NB4 (cell line): ENCODE measurements at regions not wholly inside any gene's neighbourhood (a gene's known extent, or its start where the extent isn't known, plus 50 kb on each side); places are given as distances from the start of the nearest gene placed in this dataset.
"Not testable (repeated sequence)": the region's sequence is repeated elsewhere in the genome, so short reads cannot be mapped to it uniquely, and the experiment has no call there.

Source experiments
- DNase-seq: peaks from one replicate; pipeline ENCODE4 v3.0.0; 2010; ENCODE audit warnings: low read depth
- H3K4me3 ChIP-seq: one replicate; pipeline ENCODE4 v1.5.1; 2011; ENCODE audit warnings: mild to moderate bottlenecking, low read depth, low read length, moderate library complexity
- MYC ChIP-seq: IDR thresholded peaks from 2 replicates; pipeline ENCODE4 v1.6.1; 2011; ENCODE audit warnings: low read depth, low read length
- POLR2A ChIP-seq: IDR thresholded peaks from 2 replicates; pipeline ENCODE4 v1.6.1; 2011; ENCODE audit warnings: mild to moderate bottlenecking; ENCODE audit not compliant: insufficient read length; ENCODE audit errors: extremely low read depth
- TF ChIP-seq, protein P1 (sequence below): IDR thresholded peaks from 2 replicates; pipeline ENCODE4 v1.6.1; 2011; ENCODE audit warnings: low read depth, low read length
- TF ChIP-seq, protein P2 (sequence below): IDR thresholded peaks from one replicate; pipeline ENCODE4 v1.5.1; 2012; ENCODE audit warnings: low read depth, low read length

DNA sequence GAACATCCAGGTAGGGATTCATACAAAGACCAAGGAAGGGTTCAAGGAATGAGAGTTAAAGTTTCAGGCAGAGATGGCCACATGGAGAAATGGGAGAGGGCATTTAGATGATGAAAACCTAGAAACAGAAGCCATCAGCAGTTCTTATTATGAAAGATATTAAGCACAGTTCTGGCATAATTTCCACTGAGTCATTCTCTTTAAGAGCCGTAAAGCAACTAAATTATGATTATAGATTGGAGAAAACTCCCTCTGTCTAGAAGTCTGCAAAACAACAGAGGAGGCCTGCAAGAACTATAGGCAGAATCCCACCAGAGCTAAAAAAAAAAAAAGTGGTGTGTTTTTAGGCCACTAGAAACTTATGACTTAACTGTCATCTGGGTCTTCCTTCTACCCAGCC lies 157.1 kb upstream of the MPDZ start:
- TF ChIP-seq POLR2A (no peak), MYC (no peak)
- TF ChIP-seq, protein P1, sequence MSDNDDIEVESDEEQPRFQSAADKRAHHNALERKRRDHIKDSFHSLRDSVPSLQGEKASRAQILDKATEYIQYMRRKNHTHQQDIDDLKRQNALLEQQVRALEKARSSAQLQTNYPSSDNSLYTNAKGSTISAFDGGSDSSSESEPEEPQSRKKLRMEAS: no peak
- TF ChIP-seq, protein P2, sequence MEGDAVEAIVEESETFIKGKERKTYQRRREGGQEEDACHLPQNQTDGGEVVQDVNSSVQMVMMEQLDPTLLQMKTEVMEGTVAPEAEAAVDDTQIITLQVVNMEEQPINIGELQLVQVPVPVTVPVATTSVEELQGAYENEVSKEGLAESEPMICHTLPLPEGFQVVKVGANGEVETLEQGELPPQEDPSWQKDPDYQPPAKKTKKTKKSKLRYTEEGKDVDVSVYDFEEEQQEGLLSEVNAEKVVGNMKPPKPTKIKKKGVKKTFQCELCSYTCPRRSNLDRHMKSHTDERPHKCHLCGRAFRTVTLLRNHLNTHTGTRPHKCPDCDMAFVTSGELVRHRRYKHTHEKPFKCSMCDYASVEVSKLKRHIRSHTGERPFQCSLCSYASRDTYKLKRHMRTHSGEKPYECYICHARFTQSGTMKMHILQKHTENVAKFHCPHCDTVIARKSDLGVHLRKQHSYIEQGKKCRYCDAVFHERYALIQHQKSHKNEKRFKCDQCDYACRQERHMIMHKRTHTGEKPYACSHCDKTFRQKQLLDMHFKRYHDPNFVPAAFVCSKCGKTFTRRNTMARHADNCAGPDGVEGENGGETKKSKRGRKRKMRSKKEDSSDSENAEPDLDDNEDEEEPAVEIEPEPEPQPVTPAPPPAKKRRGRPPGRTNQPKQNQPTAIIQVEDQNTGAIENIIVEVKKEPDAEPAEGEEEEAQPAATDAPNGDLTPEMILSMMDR: no peak
- no peak for DNase-seq
- H3K4me3 ChIP-seq: no peak overlapping the region

DNA sequence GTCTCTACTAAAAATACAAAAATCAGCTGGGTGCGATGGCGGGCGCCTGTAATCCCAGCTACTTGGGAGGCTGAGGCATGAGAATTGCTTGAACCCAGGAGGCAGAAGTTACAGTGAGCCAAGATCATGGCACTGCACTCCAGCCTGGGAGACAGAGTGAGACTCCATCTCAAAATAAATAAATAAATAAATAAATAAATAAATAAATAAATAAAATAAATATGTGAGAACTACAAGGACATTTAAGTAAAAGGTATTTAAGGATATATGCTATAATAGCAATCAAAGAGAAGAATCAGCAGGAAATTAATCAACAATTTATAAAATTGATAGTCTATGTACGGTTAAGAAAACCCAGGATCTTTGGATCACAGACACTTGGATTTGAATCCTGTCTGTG lies 154.0 kb upstream of the MPDZ start:
- not testable (repeated sequence) for DNase-seq, H3K4me3 ChIP-seq

DNA sequence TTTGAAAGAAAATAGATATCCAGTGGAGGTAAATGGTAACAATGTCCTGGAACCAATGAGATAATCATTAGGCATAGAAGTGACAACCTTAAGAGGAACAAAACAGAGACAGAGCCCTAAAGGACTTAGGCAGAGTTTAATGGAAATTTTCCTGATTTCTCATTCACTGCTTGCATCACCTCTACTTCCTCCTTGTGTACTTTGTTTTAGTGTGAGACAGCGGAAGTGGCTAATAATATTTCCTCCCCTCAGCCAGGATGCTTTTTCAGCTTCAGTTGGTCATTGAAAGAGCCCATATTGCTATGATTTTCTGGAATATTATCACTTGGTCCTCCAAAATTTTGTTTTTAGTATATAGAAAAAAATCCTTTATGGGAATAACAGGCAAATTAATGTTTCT lies 153.4 kb upstream of the MPDZ start:
- peak; percentile 54 for DNase-seq
- no peak overlapping the region for H3K4me3 ChIP-seq
- TF ChIP-seq, protein P2: no peak
- TF ChIP-seq, protein P1: no peak
- TF ChIP-seq POLR2A: no peak
- no peak for TF ChIP-seq MYC

DNA sequence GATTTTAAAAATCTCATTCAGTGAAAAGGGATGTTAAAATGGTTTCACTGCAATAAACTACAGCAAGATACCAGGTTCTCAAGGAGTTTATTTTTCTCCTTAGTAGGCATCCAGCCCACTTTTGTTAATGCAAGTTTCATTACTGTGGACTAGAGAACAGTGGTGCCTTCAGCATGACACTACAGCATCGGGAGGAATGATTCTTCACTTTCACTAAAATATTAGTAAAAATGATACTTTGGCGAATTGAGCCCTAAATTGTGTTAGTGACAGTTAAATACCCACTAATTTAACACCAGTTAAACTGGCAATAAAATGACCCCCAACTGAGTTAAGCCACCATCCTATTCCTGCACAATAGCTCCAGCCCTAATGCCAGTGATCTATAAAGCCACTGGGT lies 152.2 kb upstream of the MPDZ start:
- TF ChIP-seq MYC: no peak
- TF ChIP-seq POLR2A: no peak
- TF ChIP-seq, protein P1: no peak
- TF ChIP-seq, protein P2: no peak
- no peak for DNase-seq
- H3K4me3 ChIP-seq: no peak overlapping the region

DNA sequence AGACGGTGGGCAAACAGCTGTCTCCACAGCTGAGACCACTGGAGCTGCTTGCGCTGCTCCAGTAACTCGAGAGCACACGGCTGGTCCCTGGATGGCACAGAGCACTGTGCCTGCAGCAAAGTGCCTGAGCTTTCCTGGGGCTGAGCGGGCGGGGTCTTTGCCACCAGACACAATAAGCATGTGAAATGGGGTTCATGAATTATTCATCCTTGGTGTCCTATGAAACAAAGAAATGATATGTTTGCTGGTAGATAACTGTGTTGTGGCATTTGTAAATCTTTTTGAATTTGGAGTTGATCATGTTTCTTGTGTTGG lies 151.7 kb upstream of the MPDZ start:
- TF ChIP-seq POLR2A (no peak), MYC (no peak)
- TF ChIP-seq, protein P2: no peak
- H3K4me3 ChIP-seq: no peak overlapping the region
- DNase-seq: no peak

DNA sequence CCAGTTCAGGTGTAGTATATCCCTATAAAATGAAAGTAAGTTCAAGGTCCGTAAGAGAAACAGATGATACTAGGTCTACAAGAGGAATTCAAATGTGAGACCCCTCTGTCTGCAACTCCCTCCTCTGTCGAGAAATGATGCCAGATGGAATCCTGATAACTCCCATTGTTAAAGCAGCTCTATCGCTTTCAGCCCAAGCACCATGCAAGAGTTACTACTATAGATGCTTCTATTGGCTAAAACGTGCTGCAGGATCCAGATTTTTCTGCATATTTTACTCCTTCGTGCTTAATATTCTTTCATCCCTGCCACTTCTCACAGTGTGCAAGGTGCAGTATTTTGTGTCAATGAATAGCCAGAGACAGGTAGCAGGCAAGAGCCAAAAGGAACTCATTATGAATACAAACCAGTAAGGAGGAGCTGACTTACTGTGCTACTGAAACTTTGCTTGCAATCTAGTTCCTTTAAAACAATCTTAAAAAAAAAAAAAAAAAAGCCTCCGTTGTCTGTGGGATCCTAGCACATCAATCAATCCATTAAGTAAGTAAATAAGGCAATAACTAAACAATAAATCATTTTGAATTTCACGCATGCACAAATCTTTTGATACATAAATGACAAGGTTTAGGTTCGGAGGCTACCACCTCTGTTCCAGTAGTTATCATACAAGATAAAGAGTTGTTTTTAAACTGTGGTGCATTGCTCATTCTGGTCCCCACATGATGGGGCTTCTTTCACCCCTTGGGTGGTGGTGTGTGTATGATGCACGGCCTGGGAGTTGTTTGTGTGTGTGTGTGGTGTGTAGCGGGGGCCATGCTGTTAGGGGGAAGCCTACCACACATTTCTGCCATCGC lies 151.1 kb upstream of the MPDZ start:
- TF ChIP-seq, protein P2: no peak
- TF ChIP-seq, protein P1: no peak
- no peak for TF ChIP-seq POLR2A
- TF ChIP-seq MYC: no peak
- DNase-seq: no peak
- H3K4me3 ChIP-seq: no peak overlapping the region
